ENCODE measurements at regions not wholly inside any gene's neighbourhood (a gene's known extent, or its start where the extent isn't known, plus 50 kb on each side); places are given as distances from the start of the nearest gene placed in this dataset.

GRCh38 chr21:24628046-24628445 lies 979.2 kb downstream of the MRPL39 start:
- Histone ChIP-seq H3K4me3 (no peak overlapping the region), H3K27me3 (replicated peaks; ENCODE audit: insufficient read depth) (no peaks in the 10 kb centered on the region), H3K36me3 (ENCODE audit: low read depth) (no peaks in the 10 kb centered on the region), H3K9ac (no peak overlapping the region), H2AFZ (no peak overlapping the region), H3K4me2 (ENCODE audit: unreplicated experiment) (no peak overlapping the region), H3K27ac (no peak overlapping the region), H3K9me3 (ENCODE audit: low read depth) (peaks cover 6% of the 10 kb centered on the region), H3K9me2 (ENCODE audit: insufficient read depth) (no peaks in the 10 kb centered on the region), H3K4me1 (ENCODE audit: insufficient read depth) (no peaks in the 10 kb centered on the region), H3F3A (ENCODE audit: insufficient read depth) (no peaks in the 10 kb centered on the region), H3K79me2 (ENCODE audit: insufficient read depth) (no peaks in the 10 kb centered on the region), H4K20me1 (ENCODE audit: insufficient read depth) (no peaks in the 10 kb centered on the region)
- no peak for DNase-seq
- in situ Hi-C loops (cut with MboI): no loop called here
- no peak for TF ChIP-seq EZH2 (IDR thresholded peaks at IDR 0.05; ENCODE audit: insufficient read depth, poor library complexity, severe bottlenecking)
- TF ChIP-seq EZH2phosphoT487 (IDR thresholded peaks at IDR 0.05; ENCODE audit: insufficient read depth, low read depth): no peak

- Histone ChIP-seq H3K9ac (no peak overlapping the region), H3F3A (ENCODE audit: insufficient read depth) (no peaks in the 10 kb centered on the region), H3K27ac (no peak overlapping the region), H3K36me3 (ENCODE audit: low read depth) (no peaks in the 10 kb centered on the region), H3K79me2 (ENCODE audit: insufficient read depth) (no peaks in the 10 kb centered on the region), H3K4me1 (ENCODE audit: insufficient read depth) (no peaks in the 10 kb centered on the region), H3K9me3 (ENCODE audit: low read depth) (no peaks in the 10 kb centered on the region), H3K4me2 (ENCODE audit: unreplicated experiment) (no peak overlapping the region), H3K9me2 (ENCODE audit: insufficient read depth) (no peaks in the 10 kb centered on the region), H2AFZ (no peak overlapping the region), H4K20me1 (ENCODE audit: insufficient read depth) (no peaks in the 10 kb centered on the region), H3K4me3 (no peak overlapping the region), H3K27me3 (replicated peaks; ENCODE audit: insufficient read depth) (no peaks in the 10 kb centered on the region)
- TF ChIP-seq EZH2phosphoT487 (IDR thresholded peaks at IDR 0.05; ENCODE audit: insufficient read depth, low read depth) (no peak), EZH2 (IDR thresholded peaks at IDR 0.05; ENCODE audit: insufficient read depth, poor library complexity, severe bottlenecking) (no peak)
- WGBS, 2 experiments (ENCODE audit: low coverage in 1 of 2, low lambda C conversion rate in 2 of 2, missing lambda C conversion rate in 2 of 2): 7 to 11% methylated on average over 2 of the region's 2 CpGs
- no peak for DNase-seq
- in situ Hi-C loops (cut with MboI): no loop called here
Observed at GRCh38 chr21:24617819-24618218, 989.5 kb downstream of the MRPL39 start.

GRCh38 chr21:24594082-24594481 lies 1013.2 kb downstream of the MRPL39 start:
- no peaks in the 10 kb centered on the region for H4K20me1 ChIP-seq (ENCODE audit: insufficient read depth)
- H3F3A ChIP-seq (ENCODE audit: insufficient read depth): no peaks in the 10 kb centered on the region
- no peaks in the 10 kb centered on the region for H3K27me3 ChIP-seq (replicated peaks; ENCODE audit: insufficient read depth)
- no peaks in the 10 kb centered on the region for H3K9me3 ChIP-seq (ENCODE audit: low read depth)
- WGBS, 2 experiments (ENCODE audit: low coverage in 1 of 2, low lambda C conversion rate in 2 of 2, missing lambda C conversion rate in 2 of 2): 31 to 34% methylated on average over 3 of the region's 3 CpGs
- in situ Hi-C loops (cut with MboI): no loop called here
- no peaks in the 10 kb centered on the region for H3K4me1 ChIP-seq (ENCODE audit: insufficient read depth)
- no peak for DNase-seq
- H3K9me2 ChIP-seq (ENCODE audit: insufficient read depth): no peaks in the 10 kb centered on the region
- no peak overlapping the region for H2AFZ ChIP-seq
- H3K9ac ChIP-seq: no peak overlapping the region
- TF ChIP-seq EZH2phosphoT487 (IDR thresholded peaks at IDR 0.05; ENCODE audit: insufficient read depth, low read depth) (no peak), EZH2 (IDR thresholded peaks at IDR 0.05; ENCODE audit: insufficient read depth, poor library complexity, severe bottlenecking) (no peak)
- H3K36me3 ChIP-seq (ENCODE audit: low read depth): no peaks in the 10 kb centered on the region
- H3K27ac ChIP-seq: no peak overlapping the region
- H3K4me2 ChIP-seq (ENCODE audit: unreplicated experiment): no peak overlapping the region
- H3K4me3 ChIP-seq: no peak overlapping the region
- H3K79me2 ChIP-seq (ENCODE audit: insufficient read depth): no peaks in the 10 kb centered on the region

GRCh38 chr21:24590261-24590660 lies 1017.0 kb downstream of the MRPL39 start:
- in situ Hi-C loops (cut with MboI): no loop called here
- H3K4me3 ChIP-seq: no peak overlapping the region
- DNase-seq: no peak
- WGBS, 2 experiments (ENCODE audit: low coverage in 1 of 2, low lambda C conversion rate in 2 of 2, missing lambda C conversion rate in 2 of 2): 0 to 1% methylated on average over 3 of the region's 3 CpGs
- H3K9ac ChIP-seq: no peak overlapping the region
- no peak overlapping the region for H3K4me2 ChIP-seq (ENCODE audit: unreplicated experiment)
- no peaks in the 10 kb centered on the region for H3K9me2 ChIP-seq (ENCODE audit: insufficient read depth)
- TF ChIP-seq EZH2 (IDR thresholded peaks at IDR 0.05; ENCODE audit: insufficient read depth, poor library complexity, severe bottlenecking) (no peak), EZH2phosphoT487 (IDR thresholded peaks at IDR 0.05; ENCODE audit: insufficient read depth, low read depth) (no peak)
- H4K20me1 ChIP-seq (ENCODE audit: insufficient read depth): no peaks in the 10 kb centered on the region
- H3K36me3 ChIP-seq (ENCODE audit: low read depth): no peaks in the 10 kb centered on the region
- H3K27ac ChIP-seq: no peak overlapping the region
- no peaks in the 10 kb centered on the region for H3F3A ChIP-seq (ENCODE audit: insufficient read depth)
- no peaks in the 10 kb centered on the region for H3K79me2 ChIP-seq (ENCODE audit: insufficient read depth)
- no peak overlapping the region for H2AFZ ChIP-seq
- H3K9me3 ChIP-seq (ENCODE audit: low read depth): no peaks in the 10 kb centered on the region
- H3K4me1 ChIP-seq (ENCODE audit: insufficient read depth): no peaks in the 10 kb centered on the region
- H3K27me3 ChIP-seq (replicated peaks; ENCODE audit: insufficient read depth): no peaks in the 10 kb centered on the region

- H3K9me2 ChIP-seq (ENCODE audit: insufficient read depth): no peaks in the 10 kb centered on the region
- in situ Hi-C loops (cut with MboI): no loop called here
- no peaks in the 10 kb centered on the region for H4K20me1 ChIP-seq (ENCODE audit: insufficient read depth)
- H3F3A ChIP-seq (ENCODE audit: insufficient read depth): no peaks in the 10 kb centered on the region
- H3K79me2 ChIP-seq (ENCODE audit: insufficient read depth): no peaks in the 10 kb centered on the region
- H3K9ac ChIP-seq: no peak overlapping the region
- no peaks in the 10 kb centered on the region for H3K9me3 ChIP-seq (ENCODE audit: low read depth)
- no peak overlapping the region for H2AFZ ChIP-seq
- H3K36me3 ChIP-seq (ENCODE audit: low read depth): no peaks in the 10 kb centered on the region
- H3K4me1 ChIP-seq (ENCODE audit: insufficient read depth): no peaks in the 10 kb centered on the region
- H3K27me3 ChIP-seq (replicated peaks; ENCODE audit: insufficient read depth): no peaks in the 10 kb centered on the region
- TF ChIP-seq EZH2phosphoT487 (IDR thresholded peaks at IDR 0.05; ENCODE audit: insufficient read depth, low read depth): no peak
- TF ChIP-seq EZH2 (IDR thresholded peaks at IDR 0.05; ENCODE audit: insufficient read depth, poor library complexity, severe bottlenecking): no peak
- no peak overlapping the region for H3K4me3 ChIP-seq
- H3K27ac ChIP-seq: no peak overlapping the region
- no peak for DNase-seq
- no peak overlapping the region for H3K4me2 ChIP-seq (ENCODE audit: unreplicated experiment)
Observed at GRCh38 chr21:24583473-24583872, 1023.8 kb downstream of the MRPL39 start.

Data from GM23248 (cell line).